HL-60 (cell line): ENCODE measurements at regions not wholly inside any gene's neighbourhood (a gene's known extent, or its start where the extent isn't known, plus 50 kb on each side); places are given as distances from the start of the nearest gene placed in this dataset.

Source experiments
- DNase-seq, 2 experiments: peaks; one replicate each; pipeline ENCODE4 v3.0.0-alpha.2; 2010 to 2020; ENCODE audit warnings: low read depth in 1 of 2, low spot score in 1 of 2
- H3K27ac ChIP-seq: fragments of 250-450 bp; sonication (Bioruptor Pico); replicated peaks from 2 replicates; pipeline ENCODE4 v1.5.1; 2020; ENCODE audit warnings: mild to moderate bottlenecking, moderate library complexity
- H3K27me3 ChIP-seq: fragments of 250-450 bp; sonication (Bioruptor Pico); 2 replicates; pipeline ENCODE4 v1.5.1; 2021; ENCODE audit warnings: mild to moderate bottlenecking, moderate library complexity; ENCODE audit not compliant: insufficient read depth, poor library complexity, severe bottlenecking
- H3K4me3 ChIP-seq: replicated peaks from 2 replicates; pipeline ENCODE4 v1.5.1; 2011; ENCODE audit warnings: mild to moderate bottlenecking, control low read depth, low read length; ENCODE audit not compliant: insufficient read depth
- GABPA ChIP-seq: IDR thresholded peaks from 2 replicates; pipeline ENCODE4 v1.6.1; 2012; ENCODE audit warnings: low read depth
- POLR2AphosphoS5 ChIP-seq: IDR thresholded peaks from 2 replicates; pipeline ENCODE4 v1.6.1; 2012; ENCODE audit warnings: low read depth
- SPI1 ChIP-seq: IDR thresholded peaks from 2 replicates; pipeline ENCODE4 v1.6.1; 2012; ENCODE audit warnings: low read depth, mild to moderate bottlenecking, borderline replicate concordance
- TF ChIP-seq, protein P1 (sequence below): IDR thresholded peaks from one replicate; pipeline ENCODE4 v1.5.1; 2011; ENCODE audit warnings: low read length, control low read depth, inconsistent platforms; ENCODE audit not compliant: insufficient read depth
- TF ChIP-seq, protein P2 (sequence below): IDR thresholded peaks from 2 replicates; pipeline ENCODE4 v1.6.1; 2012; ENCODE audit warnings: low read depth; ENCODE audit not compliant: insufficient replicate concordance

DNA sequence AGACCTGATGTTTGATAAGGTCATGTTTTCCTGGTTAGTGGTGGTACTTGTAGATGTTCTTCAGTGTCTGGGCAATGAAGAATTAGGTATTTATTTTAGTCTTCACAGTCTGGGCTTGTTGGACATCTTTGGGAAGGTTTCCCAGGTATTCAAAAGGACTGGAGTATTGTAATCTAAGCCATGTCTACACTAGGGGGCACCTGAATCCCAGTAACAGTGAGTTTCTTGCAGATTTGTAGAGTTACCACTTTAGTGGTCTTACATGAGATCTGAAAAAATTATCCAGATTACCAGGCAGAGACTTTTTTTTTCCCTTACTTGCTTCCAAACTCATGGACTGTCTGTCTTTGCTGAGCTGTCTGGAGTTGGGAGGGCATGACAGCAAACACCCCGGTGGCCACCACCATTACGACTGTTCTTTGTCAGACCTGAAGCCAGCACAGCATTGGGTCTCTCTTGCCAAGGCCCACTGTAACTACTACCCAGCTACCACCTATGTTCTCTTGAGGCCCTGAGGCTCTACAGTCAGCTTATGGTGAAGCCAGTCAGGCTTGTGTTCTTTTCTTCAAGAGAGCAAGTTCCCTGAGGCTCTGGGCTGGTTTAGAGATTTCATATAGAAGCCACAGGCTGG is 820.7 kb upstream of the FBXO33 start:
- no peak overlapping the region for H3K4me3 ChIP-seq
- no peaks in the 10 kb centered on the region for H3K27me3 ChIP-seq
- no peak for DNase-seq
- H3K27ac ChIP-seq, result no peak overlapping the region
- TF ChIP-seq, protein P1, sequence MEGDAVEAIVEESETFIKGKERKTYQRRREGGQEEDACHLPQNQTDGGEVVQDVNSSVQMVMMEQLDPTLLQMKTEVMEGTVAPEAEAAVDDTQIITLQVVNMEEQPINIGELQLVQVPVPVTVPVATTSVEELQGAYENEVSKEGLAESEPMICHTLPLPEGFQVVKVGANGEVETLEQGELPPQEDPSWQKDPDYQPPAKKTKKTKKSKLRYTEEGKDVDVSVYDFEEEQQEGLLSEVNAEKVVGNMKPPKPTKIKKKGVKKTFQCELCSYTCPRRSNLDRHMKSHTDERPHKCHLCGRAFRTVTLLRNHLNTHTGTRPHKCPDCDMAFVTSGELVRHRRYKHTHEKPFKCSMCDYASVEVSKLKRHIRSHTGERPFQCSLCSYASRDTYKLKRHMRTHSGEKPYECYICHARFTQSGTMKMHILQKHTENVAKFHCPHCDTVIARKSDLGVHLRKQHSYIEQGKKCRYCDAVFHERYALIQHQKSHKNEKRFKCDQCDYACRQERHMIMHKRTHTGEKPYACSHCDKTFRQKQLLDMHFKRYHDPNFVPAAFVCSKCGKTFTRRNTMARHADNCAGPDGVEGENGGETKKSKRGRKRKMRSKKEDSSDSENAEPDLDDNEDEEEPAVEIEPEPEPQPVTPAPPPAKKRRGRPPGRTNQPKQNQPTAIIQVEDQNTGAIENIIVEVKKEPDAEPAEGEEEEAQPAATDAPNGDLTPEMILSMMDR, result no peak
- TF ChIP-seq, protein P2, sequence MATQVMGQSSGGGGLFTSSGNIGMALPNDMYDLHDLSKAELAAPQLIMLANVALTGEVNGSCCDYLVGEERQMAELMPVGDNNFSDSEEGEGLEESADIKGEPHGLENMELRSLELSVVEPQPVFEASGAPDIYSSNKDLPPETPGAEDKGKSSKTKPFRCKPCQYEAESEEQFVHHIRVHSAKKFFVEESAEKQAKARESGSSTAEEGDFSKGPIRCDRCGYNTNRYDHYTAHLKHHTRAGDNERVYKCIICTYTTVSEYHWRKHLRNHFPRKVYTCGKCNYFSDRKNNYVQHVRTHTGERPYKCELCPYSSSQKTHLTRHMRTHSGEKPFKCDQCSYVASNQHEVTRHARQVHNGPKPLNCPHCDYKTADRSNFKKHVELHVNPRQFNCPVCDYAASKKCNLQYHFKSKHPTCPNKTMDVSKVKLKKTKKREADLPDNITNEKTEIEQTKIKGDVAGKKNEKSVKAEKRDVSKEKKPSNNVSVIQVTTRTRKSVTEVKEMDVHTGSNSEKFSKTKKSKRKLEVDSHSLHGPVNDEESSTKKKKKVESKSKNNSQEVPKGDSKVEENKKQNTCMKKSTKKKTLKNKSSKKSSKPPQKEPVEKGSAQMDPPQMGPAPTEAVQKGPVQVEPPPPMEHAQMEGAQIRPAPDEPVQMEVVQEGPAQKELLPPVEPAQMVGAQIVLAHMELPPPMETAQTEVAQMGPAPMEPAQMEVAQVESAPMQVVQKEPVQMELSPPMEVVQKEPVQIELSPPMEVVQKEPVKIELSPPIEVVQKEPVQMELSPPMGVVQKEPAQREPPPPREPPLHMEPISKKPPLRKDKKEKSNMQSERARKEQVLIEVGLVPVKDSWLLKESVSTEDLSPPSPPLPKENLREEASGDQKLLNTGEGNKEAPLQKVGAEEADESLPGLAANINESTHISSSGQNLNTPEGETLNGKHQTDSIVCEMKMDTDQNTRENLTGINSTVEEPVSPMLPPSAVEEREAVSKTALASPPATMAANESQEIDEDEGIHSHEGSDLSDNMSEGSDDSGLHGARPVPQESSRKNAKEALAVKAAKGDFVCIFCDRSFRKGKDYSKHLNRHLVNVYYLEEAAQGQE, result no peak
- no peak for TF ChIP-seq GABPA
- TF ChIP-seq POLR2AphosphoS5, result no peak
- no peak for TF ChIP-seq SPI1

GRCh38 chr14:40248671-40249070 is 816.4 kb upstream of the FBXO33 start:
- TF ChIP-seq, protein P2, result no peak
- Histone ChIP-seq H3K27ac (no peak overlapping the region), H3K27me3 (no peaks in the 10 kb centered on the region), H3K4me3 (no peak overlapping the region)
- DNase-seq, result no peak

- TF ChIP-seq GABPA (no peak), POLR2AphosphoS5 (no peak), SPI1 (no peak)
- TF ChIP-seq, protein P2, result no peak
- TF ChIP-seq, protein P1, result no peak
These were observed 808.1 kb upstream of the FBXO33 start for GRCh38 chr14:40240245-40240859.

More at GRCh38 chr14:40240245-40240859, 808.1 kb upstream of the FBXO33 start:
- H3K27ac ChIP-seq, result no peak overlapping the region
- H3K4me3 ChIP-seq, result no peak overlapping the region
- no peak for DNase-seq
- H3K27me3 ChIP-seq, result no peaks in the 10 kb centered on the region
